ENCODE measurements at regions not wholly inside any gene's neighbourhood (a gene's known extent, or its start where the extent isn't known, plus 50 kb on each side); places are given as distances from the start of the nearest gene placed in this dataset.
"Not testable (repeated sequence)": the region's sequence is repeated elsewhere in the genome, so short reads cannot be mapped to it uniquely, and the experiment has no call there.

GRCh38 chr17:20898726-20899125 lies 144.1 kb downstream of the USP22 start:
- not testable (repeated sequence) for TF ChIP-seq CTCF (conservative IDR thresholded peaks at IDR 0.05); ZFX (IDR thresholded peaks at IDR 0.05)
